Thyroid gland (tissue), 4 donors: ENCODE measurements at regions not wholly inside any gene's neighbourhood (a gene's known extent, or its start where the extent isn't known, plus 50 kb on each side); places are given as distances from the start of the nearest gene placed in this dataset.

ENCODE experiments used
- CTCF ChIP-seq, 6 experiments: fragments of 200-600 bp in 3 of 6; fragments of 450-650 bp in 3 of 6; sonication (generic) in 3 of 6; IDR thresholded peaks; one replicate each; pipeline ENCODE4 v1.5.1; 2016 to 2019; ENCODE audit warnings: antibody characterized with exemption in 6 of 6, mild to moderate bottlenecking in 2 of 6, inconsistent platforms in 1 of 6, moderate library complexity in 1 of 6
- POLR2A ChIP-seq, 2 donors: fragments of 450-650 bp; IDR thresholded peaks; one replicate each; pipeline ENCODE4 v1.6.1; 2017; ENCODE audit warnings: antibody characterized with exemption in 2 of 2, mild to moderate bottlenecking in 2 of 2, moderate library complexity in 1 of 2

GRCh38 chr2:107729440-107729839 lies 97.3 kb upstream of the RGPD4 start:
- TF ChIP-seq CTCF (IDR thresholded peaks at IDR 0.05) (no peak), POLR2A (IDR thresholded peaks at IDR 0.05) (no peak)
